PFSK-1 (cell line): ENCODE measurements at regions not wholly inside any gene's neighbourhood (a gene's known extent, or its start where the extent isn't known, plus 50 kb on each side); places are given as distances from the start of the nearest gene placed in this dataset.

Source experiments
- POLR2AphosphoS5 ChIP-seq: IDR thresholded peaks from 2 replicates; pipeline ENCODE4 v1.6.1; 2012; ENCODE audit warnings: low read depth, mild to moderate bottlenecking, control low read depth, low read length, moderate library complexity
- SIN3A ChIP-seq: IDR thresholded peaks from 2 replicates; pipeline ENCODE4 v1.6.1; 2012; ENCODE audit warnings: mild to moderate bottlenecking, low read length, moderate library complexity, borderline replicate concordance; ENCODE audit not compliant: insufficient read depth

- TF ChIP-seq POLR2AphosphoS5 (no peak), SIN3A (no peak)
Observed at GRCh38 chr10:108319434-108320222, 1155.1 kb upstream of the SORCS1 start.
